Liver (tissue), 3 donors: ENCODE measurements at regions not wholly inside any gene's neighbourhood (a gene's known extent, or its start where the extent isn't known, plus 50 kb on each side); places are given as distances from the start of the nearest gene placed in this dataset.
"Not testable (repeated sequence)": the region's sequence is repeated elsewhere in the genome, so short reads cannot be mapped to it uniquely, and the experiment has no call there.

Source experiments
- GABPA ChIP-seq, 2 donors: IDR thresholded peaks in 1 of 2; conservative IDR thresholded peaks in 1 of 2; 2 replicates each; pipeline ENCODE4 v1.6.1; 2016; ENCODE audit warnings: antibody characterized with exemption in 2 of 2, mild to moderate bottlenecking in 1 of 2, moderate library complexity in 1 of 2
- TF ChIP-seq, protein P1 (sequence below): fragments of 150-350 bp; IDR thresholded peaks from 2 replicates; pipeline ENCODE4 v1.5.1; 2017; ENCODE audit warnings: improper control_type of control experiment, low read depth, low read length; ENCODE audit not compliant: missing input control
- donor health status: healthy.
- donor health status: healthy.

DNA sequence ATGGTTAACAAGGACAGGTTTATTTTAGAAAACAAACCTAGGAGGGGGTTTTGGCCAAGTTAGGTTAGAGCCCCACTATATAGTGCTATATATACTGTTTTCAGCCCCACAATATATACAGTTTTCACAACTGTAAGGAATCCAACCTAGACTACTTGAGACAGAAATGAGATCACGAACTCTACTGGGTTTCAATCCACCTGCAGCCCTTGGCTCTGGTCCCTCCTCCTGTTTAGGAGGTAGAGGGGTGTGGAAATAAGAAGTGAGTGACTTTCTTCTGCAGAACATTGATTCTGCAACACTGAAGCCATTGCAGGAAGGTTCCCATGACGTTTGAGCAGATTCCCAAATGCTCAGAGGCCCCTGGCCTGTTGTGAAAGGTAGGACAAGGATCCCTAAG is 63.7 kb upstream of the MTLN start:
- TF ChIP-seq, protein P1, sequence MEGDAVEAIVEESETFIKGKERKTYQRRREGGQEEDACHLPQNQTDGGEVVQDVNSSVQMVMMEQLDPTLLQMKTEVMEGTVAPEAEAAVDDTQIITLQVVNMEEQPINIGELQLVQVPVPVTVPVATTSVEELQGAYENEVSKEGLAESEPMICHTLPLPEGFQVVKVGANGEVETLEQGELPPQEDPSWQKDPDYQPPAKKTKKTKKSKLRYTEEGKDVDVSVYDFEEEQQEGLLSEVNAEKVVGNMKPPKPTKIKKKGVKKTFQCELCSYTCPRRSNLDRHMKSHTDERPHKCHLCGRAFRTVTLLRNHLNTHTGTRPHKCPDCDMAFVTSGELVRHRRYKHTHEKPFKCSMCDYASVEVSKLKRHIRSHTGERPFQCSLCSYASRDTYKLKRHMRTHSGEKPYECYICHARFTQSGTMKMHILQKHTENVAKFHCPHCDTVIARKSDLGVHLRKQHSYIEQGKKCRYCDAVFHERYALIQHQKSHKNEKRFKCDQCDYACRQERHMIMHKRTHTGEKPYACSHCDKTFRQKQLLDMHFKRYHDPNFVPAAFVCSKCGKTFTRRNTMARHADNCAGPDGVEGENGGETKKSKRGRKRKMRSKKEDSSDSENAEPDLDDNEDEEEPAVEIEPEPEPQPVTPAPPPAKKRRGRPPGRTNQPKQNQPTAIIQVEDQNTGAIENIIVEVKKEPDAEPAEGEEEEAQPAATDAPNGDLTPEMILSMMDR = not testable (repeated sequence)
- TF ChIP-seq GABPA (IDR thresholded peaks at IDR 0.05 in 1 of 2, conservative IDR thresholded peaks at IDR 0.05 in 1 of 2) = not testable (repeated sequence)
